ENCODE measurements at regions not wholly inside any gene's neighbourhood (a gene's known extent, or its start where the extent isn't known, plus 50 kb on each side); places are given as distances from the start of the nearest gene placed in this dataset.

DNA sequence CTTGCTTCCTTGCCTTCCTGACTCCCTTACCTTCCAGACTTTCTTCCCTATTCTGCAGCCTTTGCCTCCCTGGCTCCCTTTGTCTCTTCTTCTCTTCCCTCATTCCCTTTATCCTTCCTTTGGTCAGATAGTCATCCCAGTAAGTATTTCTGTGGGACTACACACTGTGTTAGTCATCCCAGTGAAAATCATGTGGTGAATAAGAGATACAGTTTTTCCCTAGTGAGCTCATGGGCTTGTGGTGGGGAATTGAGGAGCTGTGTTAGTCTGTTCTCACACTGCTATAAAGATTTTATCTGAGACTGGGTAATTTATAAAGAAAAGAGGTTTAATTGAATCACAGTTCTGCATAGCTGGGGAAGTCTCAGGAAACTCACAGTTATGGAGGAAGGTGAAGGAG is 109.8 kb upstream of the EDIL3 start:
- TF ChIP-seq HDGF (IDR thresholded peaks at IDR 0.05; ENCODE audit: borderline replicate concordance) (no peak), BHLHE40 (IDR thresholded peaks at IDR 0.05; ENCODE audit: borderline replicate concordance) (no peak), NFRKB (IDR thresholded peaks at IDR 0.05) (no peak), L3MBTL2 (conservative IDR thresholded peaks at IDR 0.05) (no peak), PKNOX1 (IDR thresholded peaks at IDR 0.05) (no peak), FOXK2 (IDR thresholded peaks at IDR 0.05) (no peak), FOXM1 (IDR thresholded peaks at IDR 0.05; ENCODE audit: borderline replicate concordance) (no peak), ARNT (IDR thresholded peaks at IDR 0.05) (no peak), SP1 (IDR thresholded peaks at IDR 0.05) (no peak), FOXA1 (IDR thresholded peaks at IDR 0.05) (no peak)
